Lung microvascular endothelial cell (primary cell): ENCODE measurements at regions not wholly inside any gene's neighbourhood (a gene's known extent, or its start where the extent isn't known, plus 50 kb on each side); places are given as distances from the start of the nearest gene placed in this dataset.

ENCODE experiments used
- DNase-seq, 2 donors: peaks; one replicate each; pipeline versions ENCODE4 v3.0.0 to v3.0.0-alpha.2; 2010; ENCODE audit warnings: low read depth in 2 of 2

- DNase-seq = no peak
Observed at GRCh38 chr2:79355569-79355968, 157.3 kb upstream of the CTNNA2 start.

- DNase-seq = no peak
Observed at GRCh38 chr2:79327460-79327859, 167.9 kb upstream of the REG3A start.

GRCh38 chr2:79320871-79321270, 161.3 kb upstream of the REG3A start:
- no peak for DNase-seq

GRCh38 chr2:79294994-79295393, 135.4 kb upstream of the REG3A start:
- no peak for DNase-seq

- DNase-seq = no peak
Observed at GRCh38 chr2:79292958-79293315, 133.4 kb upstream of the REG3A start.

GRCh38 chr2:79292239-79292957, 132.8 kb upstream of the REG3A start:
- no peak for DNase-seq

GRCh38 chr2:79275863-79276262, 116.3 kb upstream of the REG3A start:
- DNase-seq = no peak

- DNase-seq = no peak
Observed at GRCh38 chr2:79275197-79275596, 115.6 kb upstream of the REG3A start.

GRCh38 chr2:79272616-79273015, 113.1 kb upstream of the REG3A start:
- DNase-seq = no peak

GRCh38 chr2:79271456-79271855, 111.9 kb upstream of the REG3A start:
- DNase-seq = no peak

GRCh38 chr2:79260848-79261247, 101.3 kb upstream of the REG3A start:
- DNase-seq = no peak

GRCh38 chr2:79259959-79260358, 100.4 kb upstream of the REG3A start:
- DNase-seq = no peak

GRCh38 chr2:79259296-79259695, 99.7 kb upstream of the REG3A start:
- DNase-seq = no peak

GRCh38 chr2:79253243-79253774, 93.8 kb upstream of the REG3A start:
- no peak for DNase-seq

GRCh38 chr2:79250656-79251055, 91.1 kb upstream of the REG3A start:
- DNase-seq = no peak

GRCh38 chr2:79248776-79249175, 89.2 kb upstream of the REG3A start:
- no peak for DNase-seq

GRCh38 chr2:79235135-79235534, 75.6 kb upstream of the REG3A start:
- DNase-seq = no peak

- no peak for DNase-seq
Observed at GRCh38 chr2:79223539-79223938, 64.0 kb upstream of the REG3A start.

- DNase-seq = peak; percentile 49 to 55
Observed at GRCh38 chr2:79219383-79219988, 59.9 kb upstream of the REG3A start.

GRCh38 chr2:79210274-79210917, 50.8 kb upstream of the REG3A start:
- no peak for DNase-seq
